NOMO-1 treated with dmso at 0.1 percent for 144 hours (cell line): ENCODE measurements at regions not wholly inside any gene's neighbourhood (a gene's known extent, or its start where the extent isn't known, plus 50 kb on each side); places are given as distances from the start of the nearest gene placed in this dataset.

Experiments used
- DNase-seq: peaks from one replicate; lab custom pipeline; 2025; ENCODE audit not compliant: unreplicated experiment; lab: John Stamatoyannopoulos, UW

GRCh38 chr1:103254691-103255090, 146.4 kb upstream of the COL11A1 start:
- no peak for DNase-seq

GRCh38 chr1:103250441-103250861, 142.1 kb upstream of the COL11A1 start:
- no peak for DNase-seq

GRCh38 chr1:103248417-103249102, 140.2 kb upstream of the COL11A1 start:
- DNase-seq = no peak

- no peak for DNase-seq
These were observed 139.2 kb upstream of the COL11A1 start for GRCh38 chr1:103247517-103247916.

GRCh38 chr1:103243481-103243880, 135.2 kb upstream of the COL11A1 start:
- DNase-seq = no peak

- DNase-seq = no peak
These were observed 130.7 kb upstream of the COL11A1 start for GRCh38 chr1:103239034-103239433.

GRCh38 chr1:103230061-103230460, 121.7 kb upstream of the COL11A1 start:
- DNase-seq = no peak

GRCh38 chr1:103220631-103221041, 112.3 kb upstream of the COL11A1 start:
- DNase-seq = no peak

- DNase-seq = no peak
These were observed 110.5 kb upstream of the COL11A1 start for GRCh38 chr1:103218821-103219220.

GRCh38 chr1:103218369-103218768, 110.0 kb upstream of the COL11A1 start:
- DNase-seq = no peak

GRCh38 chr1:103211073-103211472, 102.8 kb upstream of the COL11A1 start:
- DNase-seq = no peak

- no peak for DNase-seq
These were observed 100.5 kb upstream of the COL11A1 start for GRCh38 chr1:103208844-103209243.

- no peak for DNase-seq
These were observed 90.7 kb upstream of the COL11A1 start for GRCh38 chr1:103199001-103199400.

GRCh38 chr1:103198076-103198475, 89.8 kb upstream of the COL11A1 start:
- DNase-seq = no peak

GRCh38 chr1:103197216-103197615, 88.9 kb upstream of the COL11A1 start:
- no peak for DNase-seq

GRCh38 chr1:103194984-103195383, 86.7 kb upstream of the COL11A1 start:
- no peak for DNase-seq

GRCh38 chr1:103194060-103194459, 85.7 kb upstream of the COL11A1 start:
- no peak for DNase-seq

- DNase-seq = no peak
These were observed 83.0 kb upstream of the COL11A1 start for GRCh38 chr1:103191327-103191726.

GRCh38 chr1:103190766-103191165, 82.4 kb upstream of the COL11A1 start:
- no peak for DNase-seq

GRCh38 chr1:103187673-103188072, 79.4 kb upstream of the COL11A1 start:
- DNase-seq = no peak

GRCh38 chr1:103180660-103181059, 72.3 kb upstream of the COL11A1 start:
- DNase-seq = no peak

- no peak for DNase-seq
These were observed 68.9 kb upstream of the COL11A1 start for GRCh38 chr1:103177108-103177775.
